Liver (tissue), 3 donors: ENCODE measurements at regions not wholly inside any gene's neighbourhood (a gene's known extent, or its start where the extent isn't known, plus 50 kb on each side); places are given as distances from the start of the nearest gene placed in this dataset.

Experiments used
- CTCF ChIP-seq: fragments of 150-350 bp; IDR thresholded peaks from 2 replicates; pipeline ENCODE4 v1.5.1; 2017; ENCODE audit warnings: improper control_type of control experiment, low read depth, low read length; ENCODE audit not compliant: missing input control
- RAD21 ChIP-seq, 2 donors: IDR thresholded peaks; 2 replicates each; pipeline ENCODE4 v1.6.1; 2016; ENCODE audit warnings: antibody characterized with exemption in 2 of 2, mild to moderate bottlenecking in 2 of 2
- SP1 ChIP-seq: IDR thresholded peaks from 2 replicates; pipeline ENCODE4 v1.6.1; 2018; ENCODE audit warnings: antibody characterized with exemption, mild to moderate bottlenecking
- TAF1 ChIP-seq: conservative IDR thresholded peaks from 2 replicates; pipeline ENCODE4 v1.6.1; 2016; ENCODE audit warnings: antibody characterized with exemption, mild to moderate bottlenecking
- YY1 ChIP-seq: IDR thresholded peaks from 2 replicates; pipeline ENCODE4 v1.6.1; 2016; ENCODE audit warnings: antibody characterized with exemption, mild to moderate bottlenecking
- donor health status: healthy.
- donor health status: healthy.

GRCh38 chr7:115406219-115406618 is 484.3 kb downstream of the MDFIC start:
- TF ChIP-seq CTCF (no peak), TAF1 (no peak), RAD21 (IDR thresholded peaks at IDR 0.05) (no peak), YY1 (no peak), SP1 (no peak)
